ENCODE measurements at regions not wholly inside any gene's neighbourhood (a gene's known extent, or its start where the extent isn't known, plus 50 kb on each side); places are given as distances from the start of the nearest gene placed in this dataset.
"Not testable (repeated sequence)": the region's sequence is repeated elsewhere in the genome, so short reads cannot be mapped to it uniquely, and the experiment has no call there.

- DNase-seq (ENCODE audit: low spot score) = no peak
Observed at GRCh38 chr18:35826477-35826876, 146.0 kb upstream of the RMP24 start.

GRCh38 chr18:35827275-35827902 lies 145.1 kb upstream of the RMP24 start:
- DNase-seq (ENCODE audit: low spot score) = no peak

GRCh38 chr18:35827903-35828275 lies 144.6 kb upstream of the RMP24 start:
- no peak for DNase-seq (ENCODE audit: low spot score)

- no peak for DNase-seq (ENCODE audit: low spot score)
Observed at GRCh38 chr18:35828591-35828990, 143.9 kb upstream of the RMP24 start.

GRCh38 chr18:35835366-35835765 lies 137.1 kb upstream of the RMP24 start:
- no peak for DNase-seq (ENCODE audit: low spot score)

- DNase-seq (ENCODE audit: low spot score) = no peak
Observed at GRCh38 chr18:35835833-35836232, 136.6 kb upstream of the RMP24 start.

- DNase-seq (ENCODE audit: low spot score) = no peak
Observed at GRCh38 chr18:35836932-35837331, 135.5 kb upstream of the RMP24 start.

GRCh38 chr18:35837922-35838496 lies 134.5 kb upstream of the RMP24 start:
- no peak for DNase-seq (ENCODE audit: low spot score)

GRCh38 chr18:35841283-35841682 lies 131.2 kb upstream of the RMP24 start:
- no peak for DNase-seq (ENCODE audit: low spot score)

GRCh38 chr18:35842536-35842935 lies 129.9 kb upstream of the RMP24 start:
- DNase-seq (ENCODE audit: low spot score) = peak; percentile 5

GRCh38 chr18:35848321-35848720 lies 124.2 kb upstream of the RMP24 start:
- not testable (repeated sequence) for DNase-seq (ENCODE audit: low spot score)

- not testable (repeated sequence) for DNase-seq (ENCODE audit: low spot score)
Observed at GRCh38 chr18:35849241-35849640, 123.2 kb upstream of the RMP24 start.

GRCh38 chr18:35851286-35851970 lies 121.1 kb upstream of the RMP24 start:
- no peak for DNase-seq (ENCODE audit: low spot score)

- DNase-seq (ENCODE audit: low spot score) = no peak
Observed at GRCh38 chr18:35852786-35853185, 119.7 kb upstream of the RMP24 start.

GRCh38 chr18:35854095-35854494 lies 118.4 kb upstream of the RMP24 start:
- no peak for DNase-seq (ENCODE audit: low spot score)

GRCh38 chr18:35856178-35856577 lies 116.3 kb upstream of the RMP24 start:
- no peak for DNase-seq (ENCODE audit: low spot score)

GRCh38 chr18:35856721-35857120 lies 115.8 kb upstream of the RMP24 start:
- DNase-seq (ENCODE audit: low spot score) = not testable (repeated sequence)

GRCh38 chr18:35857581-35857980 lies 114.9 kb upstream of the RMP24 start:
- DNase-seq (ENCODE audit: low spot score) = not testable (repeated sequence)

GRCh38 chr18:35861367-35862118 lies 110.9 kb upstream of the RMP24 start:
- DNase-seq (ENCODE audit: low spot score) = peak; percentile 49

GRCh38 chr18:35862119-35862640 lies 110.3 kb upstream of the RMP24 start:
- DNase-seq (ENCODE audit: low spot score) = peak; percentile 3

- DNase-seq (ENCODE audit: low spot score) = no peak
Observed at GRCh38 chr18:35864916-35865315, 107.6 kb upstream of the RMP24 start.

GRCh38 chr18:35868915-35869314 lies 103.6 kb upstream of the RMP24 start:
- no peak for DNase-seq (ENCODE audit: low spot score)
